Right lobe of liver (tissue), 6 donors: ENCODE measurements at regions not wholly inside any gene's neighbourhood (a gene's known extent, or its start where the extent isn't known, plus 50 kb on each side); places are given as distances from the start of the nearest gene placed in this dataset.

Experiments used
- ATAC-seq, 4 donors: fragments of 200-7000 bp; cut with Tn5 transposase; one replicate each; pipeline ENCODE4 v1.9.1; 2020; ENCODE audit warnings: mild to moderate bottlenecking in 4 of 4, moderate library complexity in 4 of 4
- DNase-seq, 3 donors: peaks; one replicate each; pipeline ENCODE4 v3.0.0-alpha.2; 2020
- H3K27ac ChIP-seq, 3 donors: fragments of 200-600 bp; one replicate each; pipeline ENCODE4 v1.8.0; 2022
- H3K27me3 ChIP-seq, 2 donors: fragments of 200-600 bp; one replicate each; pipeline ENCODE4 v1.8.0; 2022
- H3K36me3 ChIP-seq, 4 donors: fragments of 200-600 bp; sonication (generic) in 1 of 4; one replicate each; pipeline versions ENCODE4 v1.5.1 to v1.8.0; 2017 to 2022; ENCODE audit warnings: control low read depth in 1 of 4
- H3K4me1 ChIP-seq, 4 donors: fragments of 200-600 bp; sonication (generic) in 1 of 4; one replicate each; pipeline versions ENCODE4 v1.5.1 to v1.8.0; 2017 to 2022; ENCODE audit warnings: control low read depth in 1 of 4
- H3K4me3 ChIP-seq, 3 donors: fragments of 200-600 bp; one replicate each; pipeline ENCODE4 v1.8.0; 2022
- H3K9me3 ChIP-seq, 4 donors: fragments of 200-600 bp; sonication (generic) in 1 of 4; one replicate each; pipeline versions ENCODE4 v1.5.1 to v1.8.0; 2017 to 2022; ENCODE audit warnings: control low read depth in 1 of 4
- POLR2A ChIP-seq: fragments of 450-650 bp; IDR thresholded peaks from one replicate; pipeline ENCODE4 v1.6.1; 2017; ENCODE audit warnings: antibody characterized with exemption, mild to moderate bottlenecking
- WGBS: methylation state at CpG from one replicate; pipeline ENCODE4 v1.1.6; 2018; ENCODE audit warnings: low coverage, low lambda C conversion rate; ENCODE audit not compliant: insufficient coverage; ENCODE audit errors: missing lambda C conversion rate; 5-methylcytosine and 5-hydroxymethylcytosine counted together
- intact Hi-C, 2 donors: fragments of 100-400 bp; cut with DNase I; formaldehyde crosslinking; loops; one replicate each; pipeline versions ENCODE4 v1.11.2 to v1.14.1; 2022
- TF ChIP-seq, protein P1 (sequence below), 4 donors: fragments of 200-600 bp in 3 of 4; fragments of 450-650 bp in 1 of 4; IDR thresholded peaks; one replicate each; pipeline versions ENCODE4 v1.5.1 to v1.8.0; 2016 to 2022; ENCODE audit warnings: antibody characterized with exemption in 4 of 4, mild to moderate bottlenecking in 2 of 4
- donor health status: DM: no; HTN: yes; CAD: no.
- donor health status: DM: no; HTN: no; CAD: no.
- donor health status: DM: no; HTN: no; CAD: no.
- donor health status: DM: no; HTN: yes; CAD: no.
- donor health status: DM: no; HTN: yes; CAD: no.

DNA sequence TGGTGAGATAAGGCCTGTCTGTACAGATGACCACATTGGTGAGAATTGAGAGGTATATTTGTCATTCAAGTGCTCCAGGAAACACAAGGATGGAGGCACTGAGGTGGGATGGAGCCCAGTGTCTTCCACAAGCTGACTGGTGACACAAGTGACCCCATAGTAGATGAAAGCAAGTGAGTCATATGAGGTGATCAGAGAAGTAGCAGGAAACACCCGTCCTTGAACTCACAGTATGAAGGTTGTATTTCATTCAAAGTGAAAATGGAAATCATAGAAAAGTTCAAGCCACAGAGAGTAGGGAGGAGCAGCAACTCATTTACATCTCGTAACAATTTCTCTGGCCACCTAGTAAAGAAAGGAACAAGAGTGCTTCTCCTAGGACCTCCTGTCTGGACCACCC, 609.8 kb downstream of the HS3ST4 start:
- ATAC-seq (no peak), DNase-seq (no peak)
- Histone ChIP-seq H3K27me3 (no peaks in the 10 kb centered on the region), H3K9me3 (no peaks in the 10 kb centered on the region), H3K27ac (no peak overlapping the region), H3K4me1 (no peaks in the 10 kb centered on the region), H3K4me3 (no peak overlapping the region), H3K36me3 (no peaks in the 10 kb centered on the region)
- intact Hi-C loops, result no loop called here
- no peak for TF ChIP-seq POLR2A
- TF ChIP-seq, protein P1, sequence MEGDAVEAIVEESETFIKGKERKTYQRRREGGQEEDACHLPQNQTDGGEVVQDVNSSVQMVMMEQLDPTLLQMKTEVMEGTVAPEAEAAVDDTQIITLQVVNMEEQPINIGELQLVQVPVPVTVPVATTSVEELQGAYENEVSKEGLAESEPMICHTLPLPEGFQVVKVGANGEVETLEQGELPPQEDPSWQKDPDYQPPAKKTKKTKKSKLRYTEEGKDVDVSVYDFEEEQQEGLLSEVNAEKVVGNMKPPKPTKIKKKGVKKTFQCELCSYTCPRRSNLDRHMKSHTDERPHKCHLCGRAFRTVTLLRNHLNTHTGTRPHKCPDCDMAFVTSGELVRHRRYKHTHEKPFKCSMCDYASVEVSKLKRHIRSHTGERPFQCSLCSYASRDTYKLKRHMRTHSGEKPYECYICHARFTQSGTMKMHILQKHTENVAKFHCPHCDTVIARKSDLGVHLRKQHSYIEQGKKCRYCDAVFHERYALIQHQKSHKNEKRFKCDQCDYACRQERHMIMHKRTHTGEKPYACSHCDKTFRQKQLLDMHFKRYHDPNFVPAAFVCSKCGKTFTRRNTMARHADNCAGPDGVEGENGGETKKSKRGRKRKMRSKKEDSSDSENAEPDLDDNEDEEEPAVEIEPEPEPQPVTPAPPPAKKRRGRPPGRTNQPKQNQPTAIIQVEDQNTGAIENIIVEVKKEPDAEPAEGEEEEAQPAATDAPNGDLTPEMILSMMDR (IDR thresholded peaks at IDR 0.05), result no peak
- 56% methylated on average over 2 of the region's 2 CpGs for WGBS

DNA sequence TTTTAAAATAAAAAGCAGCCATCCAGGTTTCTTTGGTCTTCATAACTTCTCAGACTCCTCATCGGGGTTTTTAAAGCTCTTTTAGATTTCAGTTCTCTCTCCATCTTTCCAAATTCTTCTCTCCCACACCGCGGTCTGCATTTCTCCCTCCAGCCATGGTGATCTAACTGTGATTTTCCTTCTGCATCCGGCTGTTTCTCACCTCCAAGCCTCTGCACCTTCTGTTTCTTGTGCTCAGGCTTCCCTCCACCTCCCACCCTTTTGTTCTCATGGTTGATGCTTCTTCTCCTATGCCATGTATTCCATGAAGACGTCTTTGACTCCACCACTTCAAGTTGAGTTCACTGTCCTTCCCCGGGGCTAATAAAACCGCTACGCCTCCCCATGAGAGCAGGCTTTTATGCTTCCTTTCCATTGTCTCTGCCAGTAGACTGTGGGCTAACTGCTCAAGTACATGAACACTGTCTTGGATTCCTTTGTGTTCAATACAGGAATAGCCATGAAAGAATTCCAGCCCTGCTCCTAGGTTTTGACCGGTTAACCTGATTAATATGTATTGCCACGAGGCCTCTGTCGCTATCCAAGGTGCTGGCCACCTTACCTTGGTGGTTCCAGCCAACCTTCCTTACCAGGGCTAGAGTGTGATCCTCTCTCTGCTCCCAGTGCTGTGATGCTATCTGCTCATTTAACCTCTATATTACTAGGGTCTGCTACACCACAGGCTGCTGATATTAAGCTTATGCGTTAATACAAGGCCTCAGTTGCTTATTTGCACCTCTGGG, 625.1 kb downstream of the HS3ST4 start:
- WGBS, result 56% methylated on average over 12 of the region's 12 CpGs
- Histone ChIP-seq H3K27me3 (no peaks in the 10 kb centered on the region), H3K4me3 (no peak overlapping the region), H3K36me3 (no peaks in the 10 kb centered on the region), H3K9me3 (no peaks in the 10 kb centered on the region), H3K27ac (no peak overlapping the region), H3K4me1 (no peaks in the 10 kb centered on the region)
- intact Hi-C loops, result no loop called here
- TF ChIP-seq POLR2A, result no peak
- TF ChIP-seq, protein P1 (IDR thresholded peaks at IDR 0.05), result no peak
- no peak for ATAC-seq
- no peak for DNase-seq

DNA sequence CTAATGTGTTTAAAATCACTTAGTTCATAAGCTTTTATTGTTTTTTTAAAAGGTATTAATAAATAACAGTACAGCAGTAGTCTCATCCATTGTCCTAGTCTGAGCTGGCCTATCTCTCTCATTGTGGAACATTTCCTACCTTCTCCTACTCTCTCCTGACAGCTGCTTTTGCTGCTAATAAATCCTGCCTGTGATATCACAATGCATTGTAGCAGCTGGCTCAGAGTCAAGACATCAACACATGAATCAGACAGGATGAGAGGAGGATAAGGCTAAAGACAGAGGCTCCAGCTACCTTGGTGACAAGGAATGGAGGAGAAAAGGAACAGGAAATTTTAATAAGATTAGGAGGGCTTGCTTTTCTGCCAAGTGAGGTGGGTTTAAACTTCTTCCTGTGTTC, 626.1 kb downstream of the HS3ST4 start:
- Histone ChIP-seq H3K27me3 (no peaks in the 10 kb centered on the region), H3K9me3 (no peaks in the 10 kb centered on the region), H3K36me3 (no peaks in the 10 kb centered on the region), H3K27ac (no peak overlapping the region), H3K4me3 (no peak overlapping the region), H3K4me1 (no peaks in the 10 kb centered on the region)
- TF ChIP-seq, protein P1 (IDR thresholded peaks at IDR 0.05), result no peak
- TF ChIP-seq POLR2A, result no peak
- intact Hi-C loops, result no loop called here
- ATAC-seq (no peak), DNase-seq (no peak)

DNA sequence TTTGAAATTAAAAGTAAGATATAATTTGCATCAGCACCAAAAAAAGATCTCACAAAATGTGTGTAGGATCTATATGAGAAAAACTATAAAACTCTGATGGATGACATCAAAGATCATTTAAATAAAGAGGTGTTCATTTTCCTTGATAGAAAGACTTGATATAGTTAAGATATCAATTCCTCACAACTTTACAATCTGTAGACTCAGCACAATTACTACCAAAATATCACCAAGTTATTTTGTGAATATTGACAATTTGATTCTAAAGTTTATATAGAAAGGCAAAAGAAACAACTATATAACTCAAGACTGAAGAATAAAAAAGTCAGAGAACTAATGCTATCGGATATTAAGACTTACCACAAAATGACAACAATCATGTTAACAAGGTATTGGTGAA, 638.9 kb downstream of the HS3ST4 start:
- H3K36me3 ChIP-seq, result no peaks in the 10 kb centered on the region
- DNase-seq (no peak), ATAC-seq (no peak)
- H3K4me1 ChIP-seq, result peaks cover 0 to 14% (median 3%) of the 10 kb centered on the region in 4 donors
- WGBS, result 90% methylated on average over 1 of the region's 1 CpG
- intact Hi-C loops, result no loop called here
- H3K27ac ChIP-seq, result no peak overlapping the region
- no peaks in the 10 kb centered on the region for H3K27me3 ChIP-seq
- H3K4me3 ChIP-seq, result no peak overlapping the region
- H3K9me3 ChIP-seq, result no peaks in the 10 kb centered on the region
- TF ChIP-seq, protein P1 (IDR thresholded peaks at IDR 0.05), result no peak
- no peak for TF ChIP-seq POLR2A
